ENCODE measurements at regions not wholly inside any gene's neighbourhood (a gene's known extent, or its start where the extent isn't known, plus 50 kb on each side); places are given as distances from the start of the nearest gene placed in this dataset.

DNA sequence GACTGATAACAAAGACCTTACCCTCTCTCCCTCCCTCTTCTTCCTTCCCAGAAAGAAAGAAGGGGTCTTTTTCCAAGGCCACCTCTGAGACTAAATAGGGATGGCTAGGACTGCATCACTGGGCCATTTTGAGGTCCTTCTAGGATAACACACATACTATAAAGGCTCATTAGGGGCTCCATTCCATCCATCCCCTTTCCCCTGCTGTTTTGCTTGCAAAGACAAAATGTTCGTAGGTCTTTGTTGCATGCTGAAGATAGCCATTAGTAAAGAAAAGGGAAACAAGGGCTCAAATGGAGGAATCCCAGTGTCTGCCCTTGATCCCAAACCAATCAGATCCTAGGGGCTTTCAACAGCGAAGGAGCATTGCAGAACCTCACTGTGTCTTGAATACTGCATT lies 344.3 kb downstream of the CYP26B1 start:
- no peak for TF ChIP-seq EZH2phosphoT487 (IDR thresholded peaks at IDR 0.05)
- TF ChIP-seq, protein P1, sequence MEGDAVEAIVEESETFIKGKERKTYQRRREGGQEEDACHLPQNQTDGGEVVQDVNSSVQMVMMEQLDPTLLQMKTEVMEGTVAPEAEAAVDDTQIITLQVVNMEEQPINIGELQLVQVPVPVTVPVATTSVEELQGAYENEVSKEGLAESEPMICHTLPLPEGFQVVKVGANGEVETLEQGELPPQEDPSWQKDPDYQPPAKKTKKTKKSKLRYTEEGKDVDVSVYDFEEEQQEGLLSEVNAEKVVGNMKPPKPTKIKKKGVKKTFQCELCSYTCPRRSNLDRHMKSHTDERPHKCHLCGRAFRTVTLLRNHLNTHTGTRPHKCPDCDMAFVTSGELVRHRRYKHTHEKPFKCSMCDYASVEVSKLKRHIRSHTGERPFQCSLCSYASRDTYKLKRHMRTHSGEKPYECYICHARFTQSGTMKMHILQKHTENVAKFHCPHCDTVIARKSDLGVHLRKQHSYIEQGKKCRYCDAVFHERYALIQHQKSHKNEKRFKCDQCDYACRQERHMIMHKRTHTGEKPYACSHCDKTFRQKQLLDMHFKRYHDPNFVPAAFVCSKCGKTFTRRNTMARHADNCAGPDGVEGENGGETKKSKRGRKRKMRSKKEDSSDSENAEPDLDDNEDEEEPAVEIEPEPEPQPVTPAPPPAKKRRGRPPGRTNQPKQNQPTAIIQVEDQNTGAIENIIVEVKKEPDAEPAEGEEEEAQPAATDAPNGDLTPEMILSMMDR (IDR thresholded peaks at IDR 0.05), result no peak

Data from neural progenitor cell (in vitro differentiated cells).